Prostate gland (tissue), 2 donors: ENCODE measurements at regions not wholly inside any gene's neighbourhood (a gene's known extent, or its start where the extent isn't known, plus 50 kb on each side); places are given as distances from the start of the nearest gene placed in this dataset.

ENCODE experiments used
- DNase-seq: peaks from one replicate; pipeline ENCODE4 v3.0.0-alpha.2; 2019; ENCODE audit warnings: low spot score
- H3K27ac ChIP-seq, 2 donors: fragments of 200-600 bp; sonication (generic); 2 replicates each; pipeline ENCODE4 v1.5.1; 2017 to 2019
- H3K27me3 ChIP-seq: fragments of 200-600 bp; sonication (generic); replicated peaks from 2 replicates; pipeline ENCODE4 v1.5.1; 2019; ENCODE audit not compliant: insufficient read depth
- H3K36me3 ChIP-seq, 2 donors: fragments of 200-600 bp; sonication (generic); 1 replicate in 1 of 2; 2 replicates in 1 of 2; pipeline versions ENCODE4 v1.5.1 to v1.8.1; 2017 to 2019
- H3K4me1 ChIP-seq: fragments of 200-600 bp; sonication (generic); replicated peaks from 2 replicates; pipeline ENCODE4 v1.5.1; 2019
- H3K4me3 ChIP-seq, 2 donors: fragments of 200-600 bp; sonication (generic); 2 replicates each; pipeline ENCODE4 v1.5.1; 2017 to 2019
- H3K9me3 ChIP-seq: fragments of 200-600 bp; sonication (generic); 2 replicates; pipeline ENCODE4 v1.5.1; 2017
- CTCF ChIP-seq, 4 experiments: fragments of 200-600 bp in 2 of 4; fragments of 450-650 bp in 2 of 4; sonication (generic) in 2 of 4; IDR thresholded peaks; 1 replicate in 3 of 4; 2 replicates in 1 of 4; pipeline ENCODE4 v1.5.1; 2016 to 2019; ENCODE audit warnings: antibody characterized with exemption in 4 of 4, mild to moderate bottlenecking in 2 of 4, moderate library complexity in 2 of 4
- POLR2A ChIP-seq: fragments of 450-650 bp; IDR thresholded peaks from one replicate; pipeline ENCODE4 v1.6.1; 2016; ENCODE audit warnings: antibody characterized with exemption, mild to moderate bottlenecking
- POLR2AphosphoS5 ChIP-seq: sonication (generic); formaldehyde crosslinking; IDR thresholded peaks from one replicate; pipeline ENCODE4 v1.6.1; 2017; ENCODE audit warnings: antibody characterized with exemption
- WGBS: methylation state at CpG from one replicate; pipeline ENCODE4 v1.1.5; 2018; 5-methylcytosine and 5-hydroxymethylcytosine counted together
- intact Hi-C: fragments of 100-400 bp; cut with DNase I; formaldehyde crosslinking; loops from one replicate; pipeline ENCODE4 v1.14.2; 2022

- Histone ChIP-seq H3K36me3 (no peaks in the 10 kb centered on the region), H3K27ac (no peak overlapping the region), H3K4me1 (peaks cover 5% of the 10 kb centered on the region), H3K4me3 (no peak overlapping the region), H3K27me3 (no peaks in the 10 kb centered on the region), H3K9me3 (no peaks in the 10 kb centered on the region)
- intact Hi-C loops, result no loop called here
- WGBS, result 70% methylated on average over 7 of the region's 9 CpGs
- TF ChIP-seq POLR2AphosphoS5, result no peak
- TF ChIP-seq POLR2A, result no peak
- TF ChIP-seq CTCF (IDR thresholded peaks at IDR 0.05), result no peak
- DNase-seq, result no peak
These were observed 207.9 kb downstream of the GLI2 start for GRCh38 chr2:120943403-120944034.

- DNase-seq, result no peak
- Histone ChIP-seq H3K4me3 (no peak overlapping the region), H3K9me3 (no peaks in the 10 kb centered on the region), H3K27me3 (no peaks in the 10 kb centered on the region), H3K36me3 (no peaks in the 10 kb centered on the region), H3K27ac (no peak overlapping the region), H3K4me1 (peaks cover 5% of the 10 kb centered on the region)
- intact Hi-C loops, result no loop called here
- TF ChIP-seq POLR2A (no peak), CTCF (IDR thresholded peaks at IDR 0.05) (no peak), POLR2AphosphoS5 (no peak)
- WGBS, result 93% methylated on average over 8 of the region's 8 CpGs
These were observed 208.9 kb downstream of the GLI2 start for GRCh38 chr2:120944575-120944974.

- H3K27ac ChIP-seq, result no peak overlapping the region
- DNase-seq, result no peak
- 83% methylated on average over 10 of the region's 10 CpGs for WGBS
- H3K27me3 ChIP-seq, result no peaks in the 10 kb centered on the region
- no peak overlapping the region for H3K4me3 ChIP-seq
- intact Hi-C loops, result no loop called here
- peaks cover 5% of the 10 kb centered on the region for H3K4me1 ChIP-seq
- no peaks in the 10 kb centered on the region for H3K36me3 ChIP-seq
- H3K9me3 ChIP-seq, result no peaks in the 10 kb centered on the region
- TF ChIP-seq CTCF (IDR thresholded peaks at IDR 0.05) (no peak), POLR2AphosphoS5 (no peak), POLR2A (no peak)
These were observed 209.4 kb downstream of the GLI2 start for GRCh38 chr2:120945091-120945490.

- Histone ChIP-seq H3K36me3 (no peaks in the 10 kb centered on the region), H3K9me3 (no peaks in the 10 kb centered on the region), H3K27me3 (no peaks in the 10 kb centered on the region), H3K4me1 (no peaks in the 10 kb centered on the region), H3K27ac (no peak overlapping the region), H3K4me3 (no peak overlapping the region)
- no peak for DNase-seq
- intact Hi-C loops, result no loop called here
- TF ChIP-seq POLR2A, result no peak
- TF ChIP-seq CTCF (IDR thresholded peaks at IDR 0.05), result no peak
- TF ChIP-seq POLR2AphosphoS5, result no peak
- 96% methylated on average over 4 of the region's 4 CpGs for WGBS
These were observed 210.3 kb downstream of the GLI2 start for GRCh38 chr2:120945832-120946499.

GRCh38 chr2:120947327-120947726, 211.7 kb downstream of the GLI2 start:
- TF ChIP-seq POLR2AphosphoS5 (no peak), POLR2A (no peak), CTCF (IDR thresholded peaks at IDR 0.05) (no peak)

More at GRCh38 chr2:120947327-120947726, 211.7 kb downstream of the GLI2 start:
- intact Hi-C loops, result no loop called here
- no peaks in the 10 kb centered on the region for H3K9me3 ChIP-seq
- H3K36me3 ChIP-seq, result no peaks in the 10 kb centered on the region
- H3K4me3 ChIP-seq, result no peak overlapping the region
- no peak for DNase-seq
- H3K27ac ChIP-seq, result no peak overlapping the region
- no peaks in the 10 kb centered on the region for H3K4me1 ChIP-seq
- H3K27me3 ChIP-seq, result no peaks in the 10 kb centered on the region
- 95% methylated on average over 5 of the region's 5 CpGs for WGBS
